ENCODE measurements at regions not wholly inside any gene's neighbourhood (a gene's known extent, or its start where the extent isn't known, plus 50 kb on each side); places are given as distances from the start of the nearest gene placed in this dataset.

DNA sequence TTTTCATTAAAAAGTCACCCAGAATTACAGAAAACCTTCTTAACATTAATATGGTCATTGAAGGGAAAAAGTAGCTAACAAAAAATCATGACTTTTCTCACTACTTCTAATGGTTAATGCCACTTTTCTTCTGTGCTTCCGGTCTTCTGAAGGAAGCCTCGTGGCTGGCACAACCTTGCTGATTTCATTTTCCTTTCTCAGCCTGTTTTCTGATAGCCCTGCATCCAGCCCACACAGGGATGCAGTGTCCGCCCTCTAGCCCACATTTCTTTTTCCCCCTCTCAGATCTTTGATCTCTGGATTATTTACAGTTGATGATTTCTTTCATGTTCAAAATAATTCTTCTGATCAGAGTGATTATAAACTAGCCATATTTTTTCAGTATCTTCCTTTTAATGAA, 655.4 kb upstream of the EPHA7 start:
- TF ChIP-seq, protein P1, sequence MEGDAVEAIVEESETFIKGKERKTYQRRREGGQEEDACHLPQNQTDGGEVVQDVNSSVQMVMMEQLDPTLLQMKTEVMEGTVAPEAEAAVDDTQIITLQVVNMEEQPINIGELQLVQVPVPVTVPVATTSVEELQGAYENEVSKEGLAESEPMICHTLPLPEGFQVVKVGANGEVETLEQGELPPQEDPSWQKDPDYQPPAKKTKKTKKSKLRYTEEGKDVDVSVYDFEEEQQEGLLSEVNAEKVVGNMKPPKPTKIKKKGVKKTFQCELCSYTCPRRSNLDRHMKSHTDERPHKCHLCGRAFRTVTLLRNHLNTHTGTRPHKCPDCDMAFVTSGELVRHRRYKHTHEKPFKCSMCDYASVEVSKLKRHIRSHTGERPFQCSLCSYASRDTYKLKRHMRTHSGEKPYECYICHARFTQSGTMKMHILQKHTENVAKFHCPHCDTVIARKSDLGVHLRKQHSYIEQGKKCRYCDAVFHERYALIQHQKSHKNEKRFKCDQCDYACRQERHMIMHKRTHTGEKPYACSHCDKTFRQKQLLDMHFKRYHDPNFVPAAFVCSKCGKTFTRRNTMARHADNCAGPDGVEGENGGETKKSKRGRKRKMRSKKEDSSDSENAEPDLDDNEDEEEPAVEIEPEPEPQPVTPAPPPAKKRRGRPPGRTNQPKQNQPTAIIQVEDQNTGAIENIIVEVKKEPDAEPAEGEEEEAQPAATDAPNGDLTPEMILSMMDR (IDR thresholded peaks at IDR 0.05): no peak
- TF ChIP-seq, protein P2, sequence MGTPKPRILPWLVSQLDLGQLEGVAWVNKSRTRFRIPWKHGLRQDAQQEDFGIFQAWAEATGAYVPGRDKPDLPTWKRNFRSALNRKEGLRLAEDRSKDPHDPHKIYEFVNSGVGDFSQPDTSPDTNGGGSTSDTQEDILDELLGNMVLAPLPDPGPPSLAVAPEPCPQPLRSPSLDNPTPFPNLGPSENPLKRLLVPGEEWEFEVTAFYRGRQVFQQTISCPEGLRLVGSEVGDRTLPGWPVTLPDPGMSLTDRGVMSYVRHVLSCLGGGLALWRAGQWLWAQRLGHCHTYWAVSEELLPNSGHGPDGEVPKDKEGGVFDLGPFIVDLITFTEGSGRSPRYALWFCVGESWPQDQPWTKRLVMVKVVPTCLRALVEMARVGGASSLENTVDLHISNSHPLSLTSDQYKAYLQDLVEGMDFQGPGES (IDR thresholded peaks at IDR 0.05; ENCODE audit: low read depth, low read length): no peak
- TF ChIP-seq MXI1 (IDR thresholded peaks at IDR 0.05; ENCODE audit: low read depth, low read length): no peak
- TF ChIP-seq, protein P3, sequence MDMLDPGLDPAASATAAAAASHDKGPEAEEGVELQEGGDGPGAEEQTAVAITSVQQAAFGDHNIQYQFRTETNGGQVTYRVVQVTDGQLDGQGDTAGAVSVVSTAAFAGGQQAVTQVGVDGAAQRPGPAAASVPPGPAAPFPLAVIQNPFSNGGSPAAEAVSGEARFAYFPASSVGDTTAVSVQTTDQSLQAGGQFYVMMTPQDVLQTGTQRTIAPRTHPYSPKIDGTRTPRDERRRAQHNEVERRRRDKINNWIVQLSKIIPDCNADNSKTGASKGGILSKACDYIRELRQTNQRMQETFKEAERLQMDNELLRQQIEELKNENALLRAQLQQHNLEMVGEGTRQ (IDR thresholded peaks at IDR 0.05; ENCODE audit: borderline replicate concordance, low read depth, low read length): no peak
- no peak for TF ChIP-seq SMC3 (IDR thresholded peaks at IDR 0.05; ENCODE audit: low read depth, low read length)
- no peak for TF ChIP-seq FOSL2 (IDR thresholded peaks at IDR 0.05; ENCODE audit: borderline replicate concordance, low read depth)
- TF ChIP-seq YY1 (IDR thresholded peaks at IDR 0.05; ENCODE audit: low read depth): no peak
- TF ChIP-seq, protein P4, sequence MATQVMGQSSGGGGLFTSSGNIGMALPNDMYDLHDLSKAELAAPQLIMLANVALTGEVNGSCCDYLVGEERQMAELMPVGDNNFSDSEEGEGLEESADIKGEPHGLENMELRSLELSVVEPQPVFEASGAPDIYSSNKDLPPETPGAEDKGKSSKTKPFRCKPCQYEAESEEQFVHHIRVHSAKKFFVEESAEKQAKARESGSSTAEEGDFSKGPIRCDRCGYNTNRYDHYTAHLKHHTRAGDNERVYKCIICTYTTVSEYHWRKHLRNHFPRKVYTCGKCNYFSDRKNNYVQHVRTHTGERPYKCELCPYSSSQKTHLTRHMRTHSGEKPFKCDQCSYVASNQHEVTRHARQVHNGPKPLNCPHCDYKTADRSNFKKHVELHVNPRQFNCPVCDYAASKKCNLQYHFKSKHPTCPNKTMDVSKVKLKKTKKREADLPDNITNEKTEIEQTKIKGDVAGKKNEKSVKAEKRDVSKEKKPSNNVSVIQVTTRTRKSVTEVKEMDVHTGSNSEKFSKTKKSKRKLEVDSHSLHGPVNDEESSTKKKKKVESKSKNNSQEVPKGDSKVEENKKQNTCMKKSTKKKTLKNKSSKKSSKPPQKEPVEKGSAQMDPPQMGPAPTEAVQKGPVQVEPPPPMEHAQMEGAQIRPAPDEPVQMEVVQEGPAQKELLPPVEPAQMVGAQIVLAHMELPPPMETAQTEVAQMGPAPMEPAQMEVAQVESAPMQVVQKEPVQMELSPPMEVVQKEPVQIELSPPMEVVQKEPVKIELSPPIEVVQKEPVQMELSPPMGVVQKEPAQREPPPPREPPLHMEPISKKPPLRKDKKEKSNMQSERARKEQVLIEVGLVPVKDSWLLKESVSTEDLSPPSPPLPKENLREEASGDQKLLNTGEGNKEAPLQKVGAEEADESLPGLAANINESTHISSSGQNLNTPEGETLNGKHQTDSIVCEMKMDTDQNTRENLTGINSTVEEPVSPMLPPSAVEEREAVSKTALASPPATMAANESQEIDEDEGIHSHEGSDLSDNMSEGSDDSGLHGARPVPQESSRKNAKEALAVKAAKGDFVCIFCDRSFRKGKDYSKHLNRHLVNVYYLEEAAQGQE (IDR thresholded peaks at IDR 0.05; ENCODE audit: low read depth, low read length): no peak
- TF ChIP-seq, protein P5, sequence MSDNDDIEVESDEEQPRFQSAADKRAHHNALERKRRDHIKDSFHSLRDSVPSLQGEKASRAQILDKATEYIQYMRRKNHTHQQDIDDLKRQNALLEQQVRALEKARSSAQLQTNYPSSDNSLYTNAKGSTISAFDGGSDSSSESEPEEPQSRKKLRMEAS (IDR thresholded peaks at IDR 0.05; ENCODE audit: low read depth): no peak
- no peak for TF ChIP-seq POLR2AphosphoS5 (IDR thresholded peaks at IDR 0.05; ENCODE audit: low read depth, low read length)
- no peak for TF ChIP-seq GABPA (IDR thresholded peaks at IDR 0.05; ENCODE audit: low read depth)
- TF ChIP-seq TAF1 (IDR thresholded peaks at IDR 0.05; ENCODE audit: borderline replicate concordance, low read depth, low read length): no peak

All from SK-N-SH (cell line).